Astrocyte of the cerebellum (primary cell): ENCODE measurements at regions not wholly inside any gene's neighbourhood (a gene's known extent, or its start where the extent isn't known, plus 50 kb on each side); places are given as distances from the start of the nearest gene placed in this dataset.

Experiments used
- DNase-seq: peaks from one replicate; pipeline ENCODE4 v3.0.0-alpha.2; 2011; ENCODE audit warnings: low read depth
- H3K4me3 ChIP-seq: 2 replicates; pipeline ENCODE4 v1.5.1; 2011; ENCODE audit warnings: mild to moderate bottlenecking, low read depth, low read length, moderate library complexity
- CTCF ChIP-seq: IDR thresholded peaks from 2 replicates; pipeline ENCODE4 v1.5.1; 2012; ENCODE audit warnings: low read length, low read depth, moderate library complexity, mild to moderate bottlenecking; ENCODE audit errors: missing control alignments
- in situ Hi-C: cut with HindIII; loops from 2 replicates; pipeline ENCODE4 v1.10.0; 2017; ENCODE audit warnings: low sequenced_read_pairs

DNA sequence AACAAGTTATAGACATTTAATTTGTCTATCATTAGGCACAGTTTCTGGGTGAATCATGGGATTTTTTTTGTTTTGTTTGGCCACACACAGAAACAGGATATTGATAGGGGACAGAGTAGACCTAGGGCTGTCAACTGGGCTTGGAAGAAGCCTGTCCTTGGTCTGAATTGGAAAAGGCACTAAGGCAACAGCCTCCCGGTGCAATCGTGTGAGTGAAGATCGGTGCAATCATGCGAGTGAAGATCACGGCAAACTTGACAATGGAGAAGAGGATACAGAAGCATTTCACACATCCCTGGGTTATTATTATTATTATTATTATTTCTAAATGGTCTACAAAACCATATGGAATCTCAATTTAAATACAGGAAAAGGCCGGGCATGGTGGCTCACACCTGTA is 94.5 kb downstream of the ACKR3 start:
- no peak for DNase-seq
- in situ Hi-C loops = no loop called here
- TF ChIP-seq CTCF = no peak
- H3K4me3 ChIP-seq = no peak overlapping the region

DNA sequence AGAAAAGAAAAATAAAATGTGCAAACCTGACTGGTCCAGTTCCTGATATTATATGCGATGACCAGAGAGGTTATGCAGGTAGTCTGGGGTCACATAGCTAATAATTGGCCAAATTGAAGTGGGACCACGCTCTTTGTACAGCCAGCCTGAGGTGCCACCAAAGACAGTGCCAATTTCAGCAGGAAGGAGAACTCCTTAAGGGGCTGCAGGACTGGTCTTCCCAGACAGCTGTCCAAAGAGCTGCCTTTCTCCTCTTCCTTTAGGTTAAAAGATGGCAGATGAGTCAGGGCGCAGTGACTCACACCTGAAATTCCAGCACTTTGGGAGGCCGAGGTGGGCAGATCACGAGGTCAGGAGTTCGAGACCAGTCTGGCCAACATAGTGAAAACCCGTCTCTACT is 95.5 kb downstream of the ACKR3 start:
- H3K4me3 ChIP-seq = no peak overlapping the region
- no peak for TF ChIP-seq CTCF
- in situ Hi-C loops = no loop called here
- DNase-seq = no peak

GRCh38 chr2:236665572-236666118 is 96.0 kb downstream of the ACKR3 start:
- H3K4me3 ChIP-seq = no peak overlapping the region
- no peak for TF ChIP-seq CTCF
- in situ Hi-C loops = no loop called here
- DNase-seq = no peak

GRCh38 chr2:236666646-236667204 is 97.1 kb downstream of the ACKR3 start:
- no peak for DNase-seq
- TF ChIP-seq CTCF = no peak
- in situ Hi-C loops = no loop called here
- no peak overlapping the region for H3K4me3 ChIP-seq

DNA sequence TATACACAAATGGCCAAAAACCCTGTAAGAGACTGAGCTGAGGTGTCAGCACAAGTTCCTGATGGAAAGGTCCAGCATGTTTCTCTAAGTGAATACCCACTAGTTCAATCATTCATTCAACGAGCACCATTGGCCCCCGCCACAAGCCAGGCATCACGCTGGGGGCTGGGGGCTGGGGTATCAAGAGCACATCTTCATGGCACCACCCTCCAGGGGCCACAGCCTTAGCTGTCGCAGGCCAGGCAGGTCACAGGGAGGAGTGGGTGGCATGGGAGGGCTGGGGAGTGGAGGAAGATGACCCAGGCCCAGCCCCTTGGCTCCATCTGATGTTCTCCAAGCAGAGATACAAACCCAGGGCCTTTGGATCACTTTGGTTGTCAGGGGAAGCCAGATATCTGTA is 97.9 kb downstream of the ACKR3 start:
- no peak for TF ChIP-seq CTCF
- no peak overlapping the region for H3K4me3 ChIP-seq
- no peak for DNase-seq
- in situ Hi-C loops = no loop called here

- in situ Hi-C loops = no loop called here
- no peak overlapping the region for H3K4me3 ChIP-seq
- no peak for DNase-seq
- TF ChIP-seq CTCF = no peak
Observed at GRCh38 chr2:236668531-236668969, 98.9 kb downstream of the ACKR3 start.
